HepG2 (cell line): ENCODE measurements at regions not wholly inside any gene's neighbourhood (a gene's known extent, or its start where the extent isn't known, plus 50 kb on each side); places are given as distances from the start of the nearest gene placed in this dataset.

Experiments
- AFF4 ChIP-seq: sonication (generic); formaldehyde crosslinking; IDR thresholded peaks from 2 replicates; pipeline ENCODE4 v1.4.0; 2020; ENCODE audit warnings: missing genetic modification reagents
- CTCF ChIP-seq: sonication (generic); formaldehyde crosslinking; IDR thresholded peaks from 2 replicates; pipeline ENCODE4 v1.5.0; 2020; ENCODE audit warnings: mild to moderate bottlenecking, missing genetic modification reagents, moderate library complexity
- FOSL2 ChIP-seq: sonication (generic); formaldehyde crosslinking; IDR thresholded peaks from 2 replicates; pipeline ENCODE4 v1.4.0; 2020; ENCODE audit warnings: missing genetic modification reagents
- FOXK1 ChIP-seq: sonication (generic); formaldehyde crosslinking; IDR thresholded peaks from 2 replicates; pipeline ENCODE4 v1.4.0; 2020; ENCODE audit warnings: low read depth, missing genetic modification reagents, borderline replicate concordance
- FOXM1 ChIP-seq: sonication (generic); formaldehyde crosslinking; IDR thresholded peaks from 2 replicates; pipeline ENCODE4 v1.5.0; 2020; ENCODE audit warnings: missing genetic modification reagents
- HIVEP1 ChIP-seq: sonication (generic); formaldehyde crosslinking; IDR thresholded peaks from 2 replicates; pipeline ENCODE4 v1.4.0; 2020; ENCODE audit warnings: mild to moderate bottlenecking, missing genetic modification reagents
- MAX ChIP-seq: IDR thresholded peaks from 2 replicates; pipeline ENCODE4 v1.6.1; 2012; ENCODE audit warnings: inconsistent platforms
- TP53 ChIP-seq: sonication (generic); formaldehyde crosslinking; conservative IDR thresholded peaks from 2 replicates; pipeline ENCODE4 v1.4.0; 2020; ENCODE audit warnings: missing genetic modification reagents
- ZBTB10 ChIP-seq: sonication (generic); formaldehyde crosslinking; IDR thresholded peaks from 2 replicates; pipeline ENCODE4 v1.4.0; 2020; ENCODE audit warnings: missing genetic modification reagents, borderline replicate concordance
- ZNF234 ChIP-seq: sonication (generic); formaldehyde crosslinking; conservative IDR thresholded peaks from 2 replicates; pipeline ENCODE4 v1.5.1; 2020; ENCODE audit warnings: mild to moderate bottlenecking, missing genetic modification reagents

DNA sequence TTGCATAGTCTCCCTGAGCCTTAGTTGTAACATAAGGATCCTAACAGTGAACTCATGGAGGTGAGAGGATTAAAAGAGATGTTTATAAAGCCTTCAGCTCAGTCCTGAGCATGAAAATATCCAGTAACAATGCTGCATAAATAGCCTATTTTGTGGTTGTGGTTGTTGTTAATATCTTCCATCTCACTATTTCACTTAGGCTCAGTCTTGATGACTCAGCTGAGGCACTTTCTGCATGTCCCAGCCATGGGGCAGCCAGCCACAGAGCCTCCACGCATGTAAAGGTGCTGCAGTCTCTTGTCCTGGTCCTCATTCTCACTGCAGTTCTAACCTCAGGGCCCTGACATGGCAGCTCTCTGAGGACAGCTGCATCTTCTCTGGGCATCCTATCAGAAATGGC, 218.8 kb upstream of the PKDCC start:
- no peak for TF ChIP-seq MAX
- TF ChIP-seq FOXK1 (CRISPR knock-in tag): no peak
- no peak for TF ChIP-seq CTCF (CRISPR knock-in tag)
- no peak for TF ChIP-seq TP53 (CRISPR knock-in tag)
- no peak for TF ChIP-seq AFF4
- TF ChIP-seq FOSL2 (CRISPR knock-in tag): no peak
- TF ChIP-seq ZNF234 (CRISPR knock-in tag): no peak
- TF ChIP-seq FOXM1 (CRISPR knock-in tag): no peak
- no peak for TF ChIP-seq HIVEP1 (CRISPR knock-in tag)
- no peak for TF ChIP-seq ZBTB10 (CRISPR knock-in tag)
